Stimulated activated CD8-positive, alpha-beta memory T cell treated with anti-CD3 and anti-CD28 coated beads, Interleukin-4, amount 100 ng/mL, for 48 hours (primary cell): ENCODE measurements at regions not wholly inside any gene's neighbourhood (a gene's known extent, or its start where the extent isn't known, plus 50 kb on each side); places are given as distances from the start of the nearest gene placed in this dataset.
"Not testable (repeated sequence)": the region's sequence is repeated elsewhere in the genome, so short reads cannot be mapped to it uniquely, and the experiment has no call there.

ENCODE experiments used
- DNase-seq: peaks from one replicate; pipeline ENCODE4 v3.0.0-alpha.2; 2020

- no peak for DNase-seq
Observed at GRCh38 chr3:177608443-177608842, 411.2 kb upstream of the TBL1XR1 start.

- no peak for DNase-seq
Observed at GRCh38 chr3:177609613-177610012, 412.3 kb upstream of the TBL1XR1 start.

- no peak for DNase-seq
Observed at GRCh38 chr3:177610262-177610661, 413.0 kb upstream of the TBL1XR1 start.

GRCh38 chr3:177610686-177611633 lies 413.7 kb upstream of the TBL1XR1 start:
- no peak for DNase-seq

- no peak for DNase-seq
Observed at GRCh38 chr3:177611752-177612334, 414.6 kb upstream of the TBL1XR1 start.

- no peak for DNase-seq
Observed at GRCh38 chr3:177613901-177614300, 416.6 kb upstream of the TBL1XR1 start.

- DNase-seq = no peak
Observed at GRCh38 chr3:177615015-177615414, 417.7 kb upstream of the TBL1XR1 start.

GRCh38 chr3:177618873-177619733 lies 421.8 kb upstream of the TBL1XR1 start:
- DNase-seq = no peak

- no peak for DNase-seq
Observed at GRCh38 chr3:177620073-177620472, 422.8 kb upstream of the TBL1XR1 start.

GRCh38 chr3:177622520-177622919 lies 425.2 kb upstream of the TBL1XR1 start:
- DNase-seq = no peak

- no peak for DNase-seq
Observed at GRCh38 chr3:177622982-177623617, 425.8 kb upstream of the TBL1XR1 start.

- no peak for DNase-seq
Observed at GRCh38 chr3:177624528-177625495, 427.5 kb upstream of the TBL1XR1 start.

GRCh38 chr3:177626045-177626444 lies 428.8 kb upstream of the TBL1XR1 start:
- DNase-seq = no peak

- not testable (repeated sequence) for DNase-seq
Observed at GRCh38 chr3:177628095-177628719, 430.9 kb upstream of the TBL1XR1 start.

GRCh38 chr3:177629276-177629675 lies 432.0 kb upstream of the TBL1XR1 start:
- DNase-seq = no peak

- no peak for DNase-seq
Observed at GRCh38 chr3:177633671-177634207, 436.5 kb upstream of the TBL1XR1 start.

GRCh38 chr3:177635601-177636106 lies 438.4 kb upstream of the TBL1XR1 start:
- DNase-seq = not testable (repeated sequence)

- DNase-seq = no peak
Observed at GRCh38 chr3:177640319-177640965, 443.2 kb upstream of the TBL1XR1 start.

GRCh38 chr3:177641206-177641605 lies 443.9 kb upstream of the TBL1XR1 start:
- DNase-seq = no peak
